RWPE2 (cell line): ENCODE measurements at regions not wholly inside any gene's neighbourhood (a gene's known extent, or its start where the extent isn't known, plus 50 kb on each side); places are given as distances from the start of the nearest gene placed in this dataset.

Source experiments
- ATAC-seq: fragments of 200-7000 bp; cut with Tn5 transposase; 3 replicates; pipeline ENCODE4 v1.9.1; 2021; ENCODE audit warnings: low read depth
- DNase-seq: peaks from one replicate; pipeline ENCODE4 v3.0.0-alpha.2; 2020; ENCODE audit warnings: low spot score
- H3K27ac ChIP-seq: fragments of 450-650 bp; 2 replicates; pipeline ENCODE4 v1.5.1; 2017; ENCODE audit warnings: mild to moderate bottlenecking; ENCODE audit not compliant: poor library complexity, severe bottlenecking
- H3K27me3 ChIP-seq: fragments of 250-450 bp; sonication (Bioruptor Pico); 2 replicates; pipeline ENCODE4 v1.5.1; 2021; ENCODE audit warnings: mild to moderate bottlenecking, moderate library complexity; ENCODE audit not compliant: insufficient read depth, poor library complexity, severe bottlenecking
- H3K36me3 ChIP-seq: fragments of 250-450 bp; sonication (Bioruptor Pico); 2 replicates; pipeline ENCODE4 v1.5.1; 2020; ENCODE audit warnings: low read depth, mild to moderate bottlenecking, moderate library complexity
- H3K4me1 ChIP-seq: fragments of 250-450 bp; sonication (Bioruptor Pico); 2 replicates; pipeline ENCODE4 v1.5.1; 2021; ENCODE audit warnings: mild to moderate bottlenecking, moderate library complexity; ENCODE audit not compliant: insufficient read depth, poor library complexity, severe bottlenecking
- H3K4me3 ChIP-seq: fragments of 250-450 bp; sonication (Bioruptor Pico); 2 replicates; pipeline ENCODE4 v1.5.1; 2021; ENCODE audit warnings: mild to moderate bottlenecking, moderate library complexity; ENCODE audit not compliant: severe bottlenecking
- H3K9me3 ChIP-seq: fragments of 250-450 bp; sonication (Bioruptor Pico); 2 replicates; pipeline ENCODE4 v1.5.1; 2021; ENCODE audit warnings: mild to moderate bottlenecking, moderate library complexity; ENCODE audit not compliant: severe bottlenecking
- TF ChIP-seq, protein P1 (sequence below): fragments of 450-650 bp; IDR thresholded peaks from one replicate; pipeline ENCODE4 v1.5.1; 2017; ENCODE audit warnings: mild to moderate bottlenecking, moderate library complexity; ENCODE audit not compliant: poor library complexity, severe bottlenecking

DNA sequence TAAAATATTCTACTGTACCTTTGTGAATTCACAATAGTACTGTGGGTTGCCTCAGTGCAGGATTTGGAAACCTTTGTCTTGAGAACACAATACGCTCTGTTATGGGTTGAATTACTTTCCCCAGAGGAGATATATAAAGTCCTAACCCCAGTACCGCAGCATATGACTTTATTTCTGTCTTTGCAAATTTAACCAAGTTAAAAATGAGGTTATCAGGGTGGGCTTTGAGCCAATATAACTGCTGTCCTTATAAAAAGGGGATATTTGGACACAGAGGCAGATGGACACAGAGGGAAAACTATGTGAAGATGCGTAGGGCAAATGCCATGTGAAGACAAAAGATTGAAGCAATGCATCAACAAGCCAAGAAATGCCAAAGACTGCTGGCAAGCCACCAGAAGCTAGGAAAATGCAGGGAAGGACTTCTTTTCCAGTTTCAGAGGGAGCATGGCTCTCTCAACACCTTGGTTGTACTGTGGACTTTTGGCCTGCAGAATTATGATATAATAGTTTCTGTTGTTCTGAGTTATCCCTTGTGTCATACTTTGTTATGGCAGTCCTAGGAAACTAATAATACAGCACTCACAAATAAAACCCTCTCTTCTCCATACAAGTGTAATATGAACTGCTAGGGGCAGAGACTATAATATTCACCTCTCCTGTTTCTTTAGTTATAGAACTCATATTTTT lies 292.6 kb upstream of the SPTLC3 start:
- ATAC-seq (no peak), DNase-seq (no peak)
- Histone ChIP-seq H3K4me1 (no peaks in the 10 kb centered on the region), H3K4me3 (no peak overlapping the region), H3K36me3 (no peaks in the 10 kb centered on the region), H3K27me3 (no peaks in the 10 kb centered on the region), H3K27ac (no peak overlapping the region), H3K9me3 (no peaks in the 10 kb centered on the region)
- TF ChIP-seq, protein P1, sequence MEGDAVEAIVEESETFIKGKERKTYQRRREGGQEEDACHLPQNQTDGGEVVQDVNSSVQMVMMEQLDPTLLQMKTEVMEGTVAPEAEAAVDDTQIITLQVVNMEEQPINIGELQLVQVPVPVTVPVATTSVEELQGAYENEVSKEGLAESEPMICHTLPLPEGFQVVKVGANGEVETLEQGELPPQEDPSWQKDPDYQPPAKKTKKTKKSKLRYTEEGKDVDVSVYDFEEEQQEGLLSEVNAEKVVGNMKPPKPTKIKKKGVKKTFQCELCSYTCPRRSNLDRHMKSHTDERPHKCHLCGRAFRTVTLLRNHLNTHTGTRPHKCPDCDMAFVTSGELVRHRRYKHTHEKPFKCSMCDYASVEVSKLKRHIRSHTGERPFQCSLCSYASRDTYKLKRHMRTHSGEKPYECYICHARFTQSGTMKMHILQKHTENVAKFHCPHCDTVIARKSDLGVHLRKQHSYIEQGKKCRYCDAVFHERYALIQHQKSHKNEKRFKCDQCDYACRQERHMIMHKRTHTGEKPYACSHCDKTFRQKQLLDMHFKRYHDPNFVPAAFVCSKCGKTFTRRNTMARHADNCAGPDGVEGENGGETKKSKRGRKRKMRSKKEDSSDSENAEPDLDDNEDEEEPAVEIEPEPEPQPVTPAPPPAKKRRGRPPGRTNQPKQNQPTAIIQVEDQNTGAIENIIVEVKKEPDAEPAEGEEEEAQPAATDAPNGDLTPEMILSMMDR = no peak

DNA sequence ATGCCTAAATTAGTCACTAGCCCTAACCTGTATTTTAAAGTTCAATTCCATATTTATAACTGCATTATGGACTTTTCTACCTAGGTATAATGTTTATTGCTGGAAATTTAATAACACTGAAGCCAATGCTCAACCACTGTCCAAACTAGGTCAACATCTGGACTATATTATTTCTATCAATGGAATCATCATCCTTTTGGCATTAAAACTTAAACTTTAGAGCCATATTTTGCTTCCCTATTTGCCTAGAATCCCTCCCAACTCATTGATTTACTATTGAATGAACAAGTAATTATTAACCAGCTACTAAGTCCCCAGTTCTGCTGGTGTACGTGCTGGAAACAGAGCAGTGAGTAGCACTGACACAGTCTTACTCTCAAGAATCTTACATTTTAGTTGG lies 291.7 kb upstream of the SPTLC3 start:
- no peaks in the 10 kb centered on the region for H3K27me3 ChIP-seq
- ATAC-seq = no peak
- no peaks in the 10 kb centered on the region for H3K36me3 ChIP-seq
- H3K27ac ChIP-seq = no peak overlapping the region
- DNase-seq = no peak
- H3K4me1 ChIP-seq = no peaks in the 10 kb centered on the region
- H3K4me3 ChIP-seq = no peak overlapping the region
- TF ChIP-seq, protein P1 = no peak
- H3K9me3 ChIP-seq = no peaks in the 10 kb centered on the region

DNA sequence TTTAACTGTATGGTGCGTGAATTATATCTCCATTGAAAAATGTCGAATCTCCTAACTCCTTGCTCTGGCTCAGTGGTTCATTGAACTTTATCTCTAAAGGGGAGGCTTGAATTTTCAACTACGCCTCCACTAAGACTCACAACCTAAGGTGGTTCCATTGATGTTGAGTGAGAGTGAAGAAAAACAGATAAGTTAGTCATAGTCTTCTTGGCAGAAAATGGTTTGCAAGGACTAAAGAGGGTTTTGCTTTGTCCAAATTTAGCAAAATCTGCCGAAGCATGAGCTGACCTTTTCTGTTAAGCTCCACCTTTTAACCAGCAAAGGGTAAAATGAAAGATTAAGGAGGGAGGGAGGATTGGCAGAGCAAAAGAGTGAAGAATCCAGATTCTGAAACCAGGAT lies 290.2 kb upstream of the SPTLC3 start:
- no peaks in the 10 kb centered on the region for H3K27me3 ChIP-seq
- H3K4me1 ChIP-seq = no peaks in the 10 kb centered on the region
- H3K27ac ChIP-seq = no peak overlapping the region
- H3K9me3 ChIP-seq = no peaks in the 10 kb centered on the region
- H3K4me3 ChIP-seq = no peak overlapping the region
- ATAC-seq = no peak
- DNase-seq = no peak
- TF ChIP-seq, protein P1 = no peak
- no peaks in the 10 kb centered on the region for H3K36me3 ChIP-seq

DNA sequence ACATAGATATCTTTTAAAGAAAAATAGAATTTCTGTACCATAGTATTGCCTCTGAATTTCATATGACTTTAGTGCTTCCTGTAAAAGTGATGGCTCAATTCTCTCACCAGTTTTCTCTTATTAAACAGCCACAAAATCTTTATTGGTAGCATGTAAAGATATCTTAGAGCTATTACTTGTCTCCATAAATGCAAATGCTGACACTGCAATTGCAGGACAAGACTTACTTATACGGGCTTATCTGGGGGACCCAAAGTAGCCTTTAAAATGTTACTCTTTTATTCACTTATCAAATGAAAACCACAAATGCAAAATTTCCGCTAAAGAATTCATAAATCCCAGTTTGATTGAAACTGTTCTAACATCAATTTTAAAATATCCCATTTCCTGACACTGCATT lies 287.1 kb upstream of the SPTLC3 start:
- no peaks in the 10 kb centered on the region for H3K9me3 ChIP-seq
- H3K27ac ChIP-seq = no peak overlapping the region
- H3K4me1 ChIP-seq = no peaks in the 10 kb centered on the region
- H3K27me3 ChIP-seq = no peaks in the 10 kb centered on the region
- no peak for ATAC-seq
- H3K36me3 ChIP-seq = no peaks in the 10 kb centered on the region
- no peak for DNase-seq
- TF ChIP-seq, protein P1 = no peak
- H3K4me3 ChIP-seq = no peak overlapping the region

DNA sequence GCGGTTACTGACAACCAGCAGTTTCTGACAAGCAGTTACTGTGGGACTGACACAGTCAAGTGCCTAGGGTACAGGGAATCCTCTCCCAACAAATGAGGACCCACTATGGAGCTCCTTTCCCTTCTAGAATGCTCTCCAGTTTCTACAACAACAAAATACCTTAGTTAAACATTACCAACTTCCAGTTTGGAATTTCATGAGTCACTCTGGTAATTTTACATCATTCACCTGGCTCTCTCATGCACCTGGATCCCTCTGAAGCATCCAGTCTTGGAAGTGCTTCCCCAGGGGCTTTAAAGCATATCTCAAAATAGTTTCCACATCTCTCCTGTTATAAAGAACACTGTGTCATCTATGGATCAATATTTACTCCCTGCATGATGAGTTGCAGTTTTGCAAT lies 286.7 kb upstream of the SPTLC3 start:
- H3K27me3 ChIP-seq = no peaks in the 10 kb centered on the region
- no peak overlapping the region for H3K4me3 ChIP-seq
- H3K36me3 ChIP-seq = no peaks in the 10 kb centered on the region
- H3K9me3 ChIP-seq = no peaks in the 10 kb centered on the region
- TF ChIP-seq, protein P1 = no peak
- no peaks in the 10 kb centered on the region for H3K4me1 ChIP-seq
- ATAC-seq (peak; percentile 51; the same call in 2 of the 3 replicates), DNase-seq (no peak)
- no peak overlapping the region for H3K27ac ChIP-seq
